Activated naive CD8-positive, alpha-beta T cell (primary cell): ENCODE measurements at regions not wholly inside any gene's neighbourhood (a gene's known extent, or its start where the extent isn't known, plus 50 kb on each side); places are given as distances from the start of the nearest gene placed in this dataset.

ENCODE experiments used
- H3K27ac Mint-ChIP-seq: one replicate; pipeline ENCODE4 v1.8.0; 2021; ENCODE audit warnings: mixed read lengths
- H3K27me3 Mint-ChIP-seq: one replicate; pipeline ENCODE4 v1.8.0; 2021; ENCODE audit warnings: mixed read lengths
- H3K36me3 Mint-ChIP-seq: one replicate; pipeline ENCODE4 v1.8.0; 2021; ENCODE audit warnings: mixed read lengths
- H3K4me1 Mint-ChIP-seq: one replicate; pipeline ENCODE4 v1.8.0; 2021; ENCODE audit warnings: low read depth, mixed read lengths
- H3K4me3 Mint-ChIP-seq: one replicate; pipeline ENCODE4 v1.8.0; 2021; ENCODE audit warnings: mild to moderate bottlenecking, mixed read lengths
- H3K9me3 Mint-ChIP-seq: one replicate; pipeline ENCODE4 v1.8.0; 2021; ENCODE audit warnings: low read depth, mixed read lengths

- Mint-ChIP-seq H3K9me3 (no peaks in the 10 kb centered on the region), H3K27me3 (no peaks in the 10 kb centered on the region), H3K27ac (no peak overlapping the region), H3K36me3 (peaks cover 10% of the 10 kb centered on the region), H3K4me1 (peaks cover 6% of the 10 kb centered on the region), H3K4me3 (no peak overlapping the region)
Observed at GRCh38 chr7:33661430-33662160, 243.7 kb upstream of the BMPER start.

DNA sequence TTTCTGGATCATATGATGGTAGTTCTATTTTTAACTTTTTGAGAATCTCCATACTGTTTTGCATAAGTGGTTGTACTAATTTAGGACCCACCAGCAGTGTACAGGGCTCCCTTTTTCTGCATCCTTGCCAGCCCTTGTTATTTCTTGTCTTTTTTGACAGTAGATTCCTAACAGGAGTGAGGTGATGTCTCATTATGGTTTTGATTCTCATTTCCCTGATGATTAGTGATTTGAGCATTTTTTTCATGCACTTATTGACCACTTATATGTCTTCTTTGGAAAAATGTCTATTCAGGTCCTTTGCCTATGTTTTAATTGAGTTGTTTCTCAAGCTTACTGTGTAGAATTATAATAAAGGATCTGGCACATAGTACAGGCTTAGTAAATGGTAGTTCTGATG is 238.8 kb upstream of the BMPER start:
- Mint-ChIP-seq H3K4me1 (peaks cover 5% of the 10 kb centered on the region), H3K4me3 (no peak overlapping the region), H3K9me3 (no peaks in the 10 kb centered on the region), H3K27me3 (no peaks in the 10 kb centered on the region), H3K27ac (no peak overlapping the region), H3K36me3 (peaks cover 5% of the 10 kb centered on the region)

- Mint-ChIP-seq H3K4me3 (no peak overlapping the region), H3K4me1 (peaks cover 2% of the 10 kb centered on the region), H3K27ac (no peak overlapping the region), H3K9me3 (no peaks in the 10 kb centered on the region), H3K27me3 (no peaks in the 10 kb centered on the region), H3K36me3 (peaks cover 7% of the 10 kb centered on the region)
Observed at GRCh38 chr7:33667196-33667595, 238.1 kb upstream of the BMPER start.

DNA sequence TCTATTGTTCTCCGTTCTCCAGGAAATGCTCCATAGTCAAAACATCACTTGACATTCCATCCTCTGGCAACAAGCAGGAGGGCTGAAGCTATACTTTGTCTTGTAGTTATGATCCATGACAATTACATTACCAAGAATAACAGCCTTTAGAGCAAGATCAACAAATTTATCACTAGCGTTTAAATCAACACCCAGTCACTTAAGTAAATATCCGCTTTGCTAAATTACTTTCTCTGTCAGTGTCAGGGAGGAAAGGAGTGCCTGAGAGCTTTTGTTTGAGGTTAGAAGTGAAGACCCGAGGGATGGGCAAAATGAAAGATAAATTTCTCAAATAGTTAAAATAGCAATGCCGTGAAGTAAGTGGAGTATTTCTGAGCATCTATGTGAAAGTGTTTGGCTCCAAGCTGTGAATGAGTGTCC is 236.1 kb upstream of the BMPER start:
- no peak overlapping the region for H3K4me3 Mint-ChIP-seq

DNA sequence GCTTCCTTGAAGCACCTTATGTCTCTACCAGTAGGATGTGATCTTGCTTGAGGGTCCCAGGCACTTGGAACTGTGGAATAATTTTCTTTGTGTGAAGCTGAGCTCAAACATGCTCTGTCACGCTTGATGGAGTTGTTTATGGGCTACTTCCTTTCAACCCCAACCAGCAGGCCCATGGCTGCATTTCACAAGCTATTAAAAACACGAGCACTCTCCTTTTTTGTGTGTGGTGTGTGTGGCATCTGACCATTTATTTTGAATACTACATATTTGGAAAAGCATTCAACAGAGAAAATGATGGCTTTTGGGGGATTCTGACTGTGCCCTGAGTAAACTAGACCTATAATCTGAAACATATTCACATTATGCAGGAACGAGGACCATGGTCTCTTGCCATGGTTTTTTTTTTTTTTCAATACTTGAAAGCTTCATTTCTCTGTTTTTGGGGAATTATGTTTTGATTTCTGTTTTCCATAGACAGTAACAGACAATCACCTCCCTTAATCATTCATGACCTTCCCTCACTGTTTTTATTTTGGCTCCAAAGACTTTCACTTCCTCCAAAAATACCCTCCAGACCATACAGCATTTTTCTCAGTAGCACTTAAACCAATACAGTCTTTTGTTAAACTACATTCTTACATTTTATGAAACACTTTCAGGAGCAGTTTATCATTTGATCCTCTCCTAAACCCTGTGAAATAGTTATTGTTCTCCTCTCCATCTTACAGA is 233.6 kb upstream of the BMPER start:
- Mint-ChIP-seq H3K27ac (no peak overlapping the region), H3K36me3 (peaks cover 9% of the 10 kb centered on the region), H3K27me3 (no peaks in the 10 kb centered on the region), H3K4me3 (no peak overlapping the region), H3K9me3 (no peaks in the 10 kb centered on the region), H3K4me1 (no peaks in the 10 kb centered on the region)

More for the DNA sequence above, 236.1 kb upstream of the BMPER start:
- Mint-ChIP-seq H3K27ac (no peak overlapping the region), H3K4me1 (no peaks in the 10 kb centered on the region), H3K36me3 (peaks cover 6% of the 10 kb centered on the region), H3K9me3 (no peaks in the 10 kb centered on the region), H3K27me3 (no peaks in the 10 kb centered on the region)

GRCh38 chr7:33673029-33673700 is 232.2 kb upstream of the BMPER start:
- Mint-ChIP-seq H3K9me3 (no peaks in the 10 kb centered on the region), H3K27me3 (no peaks in the 10 kb centered on the region), H3K36me3 (peaks cover 9% of the 10 kb centered on the region), H3K4me3 (no peak overlapping the region), H3K27ac (no peak overlapping the region), H3K4me1 (no peaks in the 10 kb centered on the region)

GRCh38 chr7:33674804-33675411 is 230.4 kb upstream of the BMPER start:
- Mint-ChIP-seq H3K27me3 (no peaks in the 10 kb centered on the region), H3K9me3 (peaks cover 10% of the 10 kb centered on the region), H3K4me3 (no peak overlapping the region), H3K4me1 (no peaks in the 10 kb centered on the region), H3K27ac (no peak overlapping the region), H3K36me3 (peaks cover 24% of the 10 kb centered on the region)

- Mint-ChIP-seq H3K36me3 (peaks cover 29% of the 10 kb centered on the region), H3K4me1 (no peaks in the 10 kb centered on the region), H3K9me3 (peaks cover 12% of the 10 kb centered on the region), H3K27ac (no peak overlapping the region), H3K27me3 (no peaks in the 10 kb centered on the region), H3K4me3 (no peak overlapping the region)
Observed at GRCh38 chr7:33677556-33677955, 227.8 kb upstream of the BMPER start.

- no peak overlapping the region for H3K4me3 Mint-ChIP-seq
- H3K27ac Mint-ChIP-seq: no peak overlapping the region
- H3K4me1 Mint-ChIP-seq: no peaks in the 10 kb centered on the region
- peaks cover 35% of the 10 kb centered on the region for H3K36me3 Mint-ChIP-seq
- H3K9me3 Mint-ChIP-seq: peaks cover 12% of the 10 kb centered on the region
- H3K27me3 Mint-ChIP-seq: no peaks in the 10 kb centered on the region
Observed at GRCh38 chr7:33678569-33679335, 226.6 kb upstream of the BMPER start.

DNA sequence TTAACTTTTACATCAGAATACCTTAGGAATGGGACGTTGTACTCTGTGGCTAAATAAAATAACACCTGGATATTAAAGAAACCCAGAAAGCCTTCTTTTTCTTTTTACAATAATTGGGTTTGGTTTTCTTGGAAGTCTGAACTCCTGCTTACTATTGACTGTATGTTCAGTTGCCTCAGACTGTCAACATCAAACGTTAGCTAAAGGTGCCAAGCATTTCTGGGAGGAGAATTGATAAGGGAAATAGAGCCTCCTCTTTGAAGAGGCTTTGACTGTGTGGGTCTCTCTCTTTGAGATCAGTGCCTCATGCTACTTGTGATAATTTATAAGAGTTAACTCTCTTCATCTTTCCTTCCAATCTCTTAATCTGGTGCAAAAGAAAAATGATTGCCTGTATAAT is 224.7 kb upstream of the BMPER start:
- Mint-ChIP-seq H3K36me3 (peaks cover 36% of the 10 kb centered on the region), H3K27ac (no peak overlapping the region), H3K4me3 (no peak overlapping the region), H3K9me3 (peaks cover 12% of the 10 kb centered on the region), H3K27me3 (no peaks in the 10 kb centered on the region), H3K4me1 (no peaks in the 10 kb centered on the region)

GRCh38 chr7:33685503-33685902 is 219.8 kb upstream of the BMPER start:
- Mint-ChIP-seq H3K4me1 (no peaks in the 10 kb centered on the region), H3K27ac (no peak overlapping the region), H3K9me3 (peaks cover 1% of the 10 kb centered on the region), H3K27me3 (no peaks in the 10 kb centered on the region), H3K4me3 (no peak overlapping the region), H3K36me3 (peaks cover 43% of the 10 kb centered on the region)

GRCh38 chr7:33685981-33686683 is 219.2 kb upstream of the BMPER start:
- H3K27me3 Mint-ChIP-seq: no peaks in the 10 kb centered on the region

DNA sequence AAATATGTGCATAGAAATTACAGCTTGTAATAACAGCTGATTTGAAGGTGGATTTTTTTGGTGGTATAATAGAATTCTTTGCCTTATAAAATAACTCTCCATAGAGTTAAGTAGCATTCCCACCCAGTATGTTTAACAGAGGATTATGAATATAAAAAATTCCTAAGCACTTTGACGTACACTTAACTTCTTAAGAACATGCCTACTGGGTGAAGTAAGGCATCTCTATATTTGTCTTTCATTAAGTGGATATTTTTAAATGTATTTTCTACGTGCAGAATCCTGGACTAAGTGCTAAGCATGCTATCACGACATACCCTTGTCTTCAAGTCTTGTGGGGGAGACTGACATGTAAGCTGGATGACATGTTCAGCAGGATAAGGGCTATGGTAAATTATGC is 217.7 kb upstream of the BMPER start:
- Mint-ChIP-seq H3K4me3 (no peak overlapping the region), H3K27me3 (no peaks in the 10 kb centered on the region), H3K4me1 (no peaks in the 10 kb centered on the region), H3K36me3 (peaks cover 42% of the 10 kb centered on the region), H3K9me3 (peaks cover 5% of the 10 kb centered on the region), H3K27ac (no peak overlapping the region)

More at GRCh38 chr7:33685981-33686683, 219.2 kb upstream of the BMPER start:
- H3K9me3 Mint-ChIP-seq: peaks cover 5% of the 10 kb centered on the region
- H3K36me3 Mint-ChIP-seq: peaks cover 46% of the 10 kb centered on the region
- H3K4me1 Mint-ChIP-seq: no peaks in the 10 kb centered on the region
- no peak overlapping the region for H3K27ac Mint-ChIP-seq
- no peak overlapping the region for H3K4me3 Mint-ChIP-seq

- Mint-ChIP-seq H3K36me3 (peaks cover 36% of the 10 kb centered on the region), H3K9me3 (peaks cover 5% of the 10 kb centered on the region), H3K27me3 (no peaks in the 10 kb centered on the region), H3K27ac (no peak overlapping the region), H3K4me1 (no peaks in the 10 kb centered on the region), H3K4me3 (no peak overlapping the region)
Observed at GRCh38 chr7:33691180-33691579, 214.2 kb upstream of the BMPER start.
